Stimulated activated CD4-positive, alpha-beta T cell treated with anti-CD3 and anti-CD28 coated beads, Interleukin-1b, Interleukin-23, amount 100 ng/mL, for 24 hours (primary cell): ENCODE measurements at regions not wholly inside any gene's neighbourhood (a gene's known extent, or its start where the extent isn't known, plus 50 kb on each side); places are given as distances from the start of the nearest gene placed in this dataset.
"Not testable (repeated sequence)": the region's sequence is repeated elsewhere in the genome, so short reads cannot be mapped to it uniquely, and the experiment has no call there.

Source experiments
- DNase-seq, 4 experiments: peaks; one replicate each; pipeline ENCODE4 v3.0.0-alpha.2; 2020; ENCODE audit warnings: low read depth in 4 of 4, low spot score in 1 of 4

DNA sequence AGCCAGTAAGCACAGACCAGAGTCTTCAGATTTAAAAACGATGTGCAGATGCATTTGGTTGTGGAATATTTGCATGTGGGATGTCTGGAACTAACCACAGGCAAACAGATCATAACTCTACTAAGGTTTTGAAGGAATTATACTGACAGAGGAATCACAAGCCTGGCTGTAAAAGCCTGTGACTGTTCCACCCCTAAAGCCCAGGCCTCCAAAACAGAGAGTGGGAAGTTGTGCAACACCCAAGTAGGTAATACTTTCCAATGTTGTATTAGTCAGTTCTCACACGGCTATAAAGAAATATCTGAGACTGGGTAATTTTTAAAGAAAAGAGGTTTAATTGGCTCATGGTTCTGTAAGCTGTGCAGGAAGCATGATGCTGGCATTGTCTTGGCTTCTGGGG lies 68.1 kb upstream of the DCD start:
- no peak for DNase-seq

DNA sequence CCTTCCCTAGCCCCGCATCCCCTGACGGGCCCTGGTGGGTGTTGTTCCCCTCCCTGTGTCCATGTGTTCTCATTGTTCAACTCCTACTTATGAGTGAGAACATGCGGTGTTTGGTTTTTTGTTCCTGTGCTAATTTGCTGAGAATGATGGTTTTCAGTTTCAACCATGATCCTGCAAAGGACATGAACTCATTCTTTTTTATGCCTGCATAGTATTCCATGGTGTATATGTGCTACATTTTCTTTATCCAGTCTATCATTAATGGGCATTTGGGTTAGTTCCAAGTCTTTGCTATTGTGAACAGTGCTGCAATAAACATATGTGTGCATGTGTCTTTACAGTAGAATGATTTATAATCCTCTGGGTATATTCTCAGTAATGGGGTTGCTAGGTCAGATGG lies 65.7 kb upstream of the DCD start:
- DNase-seq: not testable (repeated sequence)

DNA sequence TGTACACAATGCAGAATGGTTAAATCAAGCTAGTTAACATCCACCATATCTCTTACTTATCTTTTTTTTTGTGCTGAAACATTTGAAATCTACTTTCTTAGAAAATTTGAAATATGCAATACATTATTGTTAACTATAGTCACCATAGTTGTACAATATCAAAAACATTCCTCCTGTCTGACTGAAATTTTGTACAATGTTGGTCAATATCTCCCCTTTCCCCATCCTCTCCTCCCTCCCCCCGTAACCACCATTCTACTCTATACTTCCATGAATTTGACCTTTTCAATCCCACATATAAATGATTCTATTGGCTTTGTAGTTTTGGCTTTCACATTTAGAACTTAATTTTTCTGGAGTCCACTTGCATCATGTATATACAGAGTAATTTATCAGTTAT lies 63.5 kb upstream of the DCD start:
- no peak for DNase-seq

DNA sequence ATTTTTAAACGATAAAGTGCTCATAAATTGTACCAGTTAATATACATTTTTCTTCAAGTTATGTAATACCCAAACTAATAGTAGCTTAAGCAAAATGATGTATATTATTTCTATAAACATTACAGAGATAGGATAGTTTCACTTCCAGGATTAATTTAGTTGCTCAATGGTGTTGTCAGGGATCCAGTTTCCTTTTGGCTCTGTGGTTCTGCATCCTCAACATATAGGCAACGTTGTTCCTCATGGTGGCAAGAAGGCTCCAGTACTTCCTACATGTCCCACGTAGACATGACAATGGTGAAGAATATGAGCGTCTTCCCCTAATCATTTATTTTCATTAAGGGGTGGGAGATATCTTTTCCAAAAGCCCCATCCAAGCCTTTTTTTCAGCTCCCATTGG lies 60.7 kb upstream of the DCD start:
- no peak for DNase-seq

DNA sequence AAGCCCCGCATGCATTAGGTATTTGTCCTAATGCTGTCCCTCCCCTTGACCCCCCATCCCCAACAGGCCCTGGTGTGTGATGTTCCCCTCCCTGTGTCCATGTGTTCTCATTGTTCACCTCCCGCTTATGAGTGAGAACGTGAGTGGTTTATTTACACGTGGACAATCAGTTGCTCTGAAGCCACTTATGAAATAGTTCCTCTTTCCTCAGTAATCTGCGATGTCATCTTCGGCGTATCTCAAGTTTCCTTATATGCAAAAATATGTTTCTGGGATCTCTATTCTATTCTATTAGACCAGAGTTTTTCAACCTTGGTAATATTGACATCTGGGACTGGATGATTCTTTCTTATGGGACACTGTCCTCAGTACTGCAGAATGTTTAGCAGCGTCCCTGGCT lies 56.0 kb upstream of the DCD start:
- DNase-seq: no peak

DNA sequence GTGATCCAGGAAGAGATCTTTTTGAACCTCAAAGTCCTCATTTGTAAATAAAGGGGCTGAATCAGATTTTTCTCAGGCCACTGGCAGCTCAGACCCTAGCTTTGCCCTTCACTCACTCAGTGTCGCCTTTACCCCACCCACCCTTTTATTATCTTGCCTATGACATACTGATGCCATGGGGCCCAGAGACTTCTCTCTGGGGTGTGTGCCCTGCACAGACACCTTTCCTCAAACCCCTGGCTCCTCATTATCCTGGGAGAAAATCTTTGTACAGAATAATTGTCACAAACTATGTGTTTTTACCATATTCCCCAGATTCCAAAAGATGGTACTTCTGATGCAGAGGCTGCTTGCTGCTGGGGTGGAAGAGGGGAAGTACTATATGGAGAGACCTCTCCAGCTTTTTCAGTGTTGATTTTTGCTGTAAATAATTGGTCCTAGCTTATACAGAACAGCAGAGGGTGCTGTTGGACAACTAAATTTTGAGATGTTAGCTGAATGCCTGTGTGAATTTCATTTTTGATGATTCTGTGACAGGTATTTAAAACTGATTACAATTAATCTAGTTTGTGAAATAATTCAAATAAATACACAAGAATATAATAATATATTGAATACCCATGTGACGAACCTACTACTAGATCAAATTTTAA lies 53.9 kb upstream of the DCD start:
- no peak for DNase-seq

DNA sequence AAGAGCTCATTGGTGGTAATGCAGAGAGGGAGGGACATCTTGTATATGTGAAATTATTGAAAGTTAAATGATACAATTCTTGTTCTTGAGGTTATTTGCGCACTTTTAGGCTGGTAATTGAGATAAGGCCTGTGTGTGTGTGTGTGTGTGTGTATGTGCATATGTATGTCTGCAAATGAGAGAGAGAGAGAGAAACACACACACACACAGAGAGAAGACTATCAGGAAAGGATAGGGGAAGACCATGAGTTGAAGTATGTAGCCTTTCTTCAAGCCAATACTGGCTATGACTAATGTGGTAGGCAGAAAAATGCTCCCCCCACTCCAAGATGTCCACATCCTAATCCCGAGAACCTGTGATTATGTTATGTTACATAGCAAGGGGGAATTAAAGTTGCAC lies 52.7 kb upstream of the DCD start:
- DNase-seq: no peak

DNA sequence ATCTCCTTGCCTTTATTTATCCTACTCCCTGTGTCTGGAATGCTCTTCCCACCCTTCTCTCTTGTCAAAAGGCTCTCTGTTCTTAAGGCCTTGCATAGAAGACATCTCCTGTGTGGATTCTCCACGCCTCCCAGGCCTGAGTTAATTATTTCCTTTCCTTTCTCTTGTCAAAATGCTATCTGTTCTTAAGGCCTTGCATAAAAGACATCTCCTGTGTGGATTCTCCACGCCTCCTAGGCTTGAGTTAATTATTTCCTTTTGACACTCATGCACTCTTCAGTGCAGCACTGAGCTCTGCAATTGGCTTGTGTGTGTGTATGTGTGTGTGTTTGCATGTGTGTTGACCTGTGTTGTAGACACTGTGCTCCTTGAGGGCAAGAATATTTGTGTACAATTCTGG lies 52.1 kb upstream of the DCD start:
- no peak for DNase-seq
